ENCODE measurements at regions not wholly inside any gene's neighbourhood (a gene's known extent, or its start where the extent isn't known, plus 50 kb on each side); places are given as distances from the start of the nearest gene placed in this dataset.

GRCh38 chr11:127339376-127339775 is 338.8 kb upstream of the KIRREL3 start:
- TF ChIP-seq CTCF (IDR thresholded peaks at IDR 0.05): no peak
- TF ChIP-seq POLR2A (IDR thresholded peaks at IDR 0.05): no peak
